ENCODE measurements at regions not wholly inside any gene's neighbourhood (a gene's known extent, or its start where the extent isn't known, plus 50 kb on each side); places are given as distances from the start of the nearest gene placed in this dataset.

- H3K27me3 ChIP-seq (ENCODE audit: insufficient read depth, low read depth, low read length), result no peaks in the 10 kb centered on the region
- H2AFZ ChIP-seq (ENCODE audit: low read depth, low read length), result no peak overlapping the region
- H3K9me3 ChIP-seq (ENCODE audit: low read length), result no peaks in the 10 kb centered on the region
- no peak overlapping the region for H3K9ac ChIP-seq (ENCODE audit: low read length)
- H3K9me2 ChIP-seq (ENCODE audit: insufficient read depth, low read length), result no peaks in the 10 kb centered on the region
- H3K36me3 ChIP-seq (ENCODE audit: insufficient read depth, low read length), result no peaks in the 10 kb centered on the region
- H4K20me1 ChIP-seq (ENCODE audit: insufficient read depth), result no peaks in the 10 kb centered on the region
- H3K27ac ChIP-seq (ENCODE audit: low read length), result no peak overlapping the region
- no peak overlapping the region for H3K4me3 ChIP-seq (ENCODE audit: low read length)
- no peaks in the 10 kb centered on the region for H3K79me2 ChIP-seq (replicated peaks; ENCODE audit: insufficient read depth, low read length)
- TF ChIP-seq MXI1 (conservative IDR thresholded peaks at IDR 0.05; ENCODE audit: poor library complexity, severe bottlenecking) (no peak), REST (IDR thresholded peaks at IDR 0.05; ENCODE audit: borderline replicate concordance) (no peak), TAF1 (IDR thresholded peaks at IDR 0.05; ENCODE audit: low read depth) (no peak), CTCF (IDR thresholded peaks at IDR 0.05; ENCODE audit: poor library complexity, severe bottlenecking) (no peak), EP300 (conservative IDR thresholded peaks at IDR 0.05; ENCODE audit: poor library complexity, severe bottlenecking) (no peak), EZH2 (IDR thresholded peaks at IDR 0.05; ENCODE audit: borderline replicate concordance, insufficient read depth, low read length, poor library complexity, severe bottlenecking) (no peak), SMC3 (conservative IDR thresholded peaks at IDR 0.05; ENCODE audit: poor library complexity) (no peak), POLR2AphosphoS5 (IDR thresholded peaks at IDR 0.05) (no peak), RAD21 (conservative IDR thresholded peaks at IDR 0.05) (no peak)
- H3F3A ChIP-seq (ENCODE audit: insufficient read depth, low read length, poor library complexity, severe bottlenecking), result no peaks in the 10 kb centered on the region
- no peak overlapping the region for H3K4me2 ChIP-seq (ENCODE audit: low read length)
Observed at GRCh38 chr5:162703914-162704313, 636.3 kb downstream of the GABRG2 start.

GRCh38 chr5:162711244-162711643 is 643.7 kb downstream of the GABRG2 start:
- Histone ChIP-seq H3K27ac (ENCODE audit: low read length) (no peak overlapping the region), H3K9ac (ENCODE audit: low read length) (no peak overlapping the region), H3F3A (ENCODE audit: insufficient read depth, low read length, poor library complexity, severe bottlenecking) (no peaks in the 10 kb centered on the region), H3K4me3 (ENCODE audit: low read length) (no peak overlapping the region), H3K9me2 (ENCODE audit: insufficient read depth, low read length) (no peaks in the 10 kb centered on the region), H4K20me1 (ENCODE audit: insufficient read depth) (no peaks in the 10 kb centered on the region), H3K9me3 (ENCODE audit: low read length) (no peaks in the 10 kb centered on the region), H3K4me2 (ENCODE audit: low read length) (no peak overlapping the region), H3K27me3 (ENCODE audit: insufficient read depth, low read depth, low read length) (no peaks in the 10 kb centered on the region), H3K36me3 (ENCODE audit: insufficient read depth, low read length) (no peaks in the 10 kb centered on the region), H2AFZ (ENCODE audit: low read depth, low read length) (no peak overlapping the region), H3K79me2 (replicated peaks; ENCODE audit: insufficient read depth, low read length) (no peaks in the 10 kb centered on the region)
- TF ChIP-seq POLR2AphosphoS5 (IDR thresholded peaks at IDR 0.05), result no peak
- no peak for TF ChIP-seq REST (IDR thresholded peaks at IDR 0.05; ENCODE audit: borderline replicate concordance)
- no peak for TF ChIP-seq CTCF (IDR thresholded peaks at IDR 0.05; ENCODE audit: poor library complexity, severe bottlenecking)

All from neural cell (in vitro differentiated cells).